ENCODE measurements at regions not wholly inside any gene's neighbourhood (a gene's known extent, or its start where the extent isn't known, plus 50 kb on each side); places are given as distances from the start of the nearest gene placed in this dataset.

DNA sequence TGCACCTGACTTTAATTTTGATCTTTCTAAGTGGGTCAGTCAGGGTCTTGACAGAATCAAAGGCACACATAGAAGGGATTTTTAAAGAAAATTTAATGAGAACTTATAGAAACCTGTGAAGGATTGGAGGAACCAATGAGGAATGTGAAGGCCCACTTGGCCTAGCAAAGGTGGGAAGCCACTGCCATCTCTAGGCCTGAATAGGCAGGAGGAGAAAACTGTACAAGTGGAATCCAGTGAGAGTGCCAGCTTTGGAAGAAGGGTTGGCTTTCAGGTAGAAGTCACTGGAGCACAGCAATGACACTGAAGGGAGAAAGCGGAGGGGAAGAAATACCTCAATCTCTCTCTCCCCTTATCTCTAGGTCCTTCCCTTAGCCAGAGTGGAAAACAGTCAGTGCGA lies 380.7 kb upstream of the KCNMB2 start:
- H3K4me3 ChIP-seq (ENCODE audit: low read length): no peak overlapping the region
- TF ChIP-seq, protein P1, sequence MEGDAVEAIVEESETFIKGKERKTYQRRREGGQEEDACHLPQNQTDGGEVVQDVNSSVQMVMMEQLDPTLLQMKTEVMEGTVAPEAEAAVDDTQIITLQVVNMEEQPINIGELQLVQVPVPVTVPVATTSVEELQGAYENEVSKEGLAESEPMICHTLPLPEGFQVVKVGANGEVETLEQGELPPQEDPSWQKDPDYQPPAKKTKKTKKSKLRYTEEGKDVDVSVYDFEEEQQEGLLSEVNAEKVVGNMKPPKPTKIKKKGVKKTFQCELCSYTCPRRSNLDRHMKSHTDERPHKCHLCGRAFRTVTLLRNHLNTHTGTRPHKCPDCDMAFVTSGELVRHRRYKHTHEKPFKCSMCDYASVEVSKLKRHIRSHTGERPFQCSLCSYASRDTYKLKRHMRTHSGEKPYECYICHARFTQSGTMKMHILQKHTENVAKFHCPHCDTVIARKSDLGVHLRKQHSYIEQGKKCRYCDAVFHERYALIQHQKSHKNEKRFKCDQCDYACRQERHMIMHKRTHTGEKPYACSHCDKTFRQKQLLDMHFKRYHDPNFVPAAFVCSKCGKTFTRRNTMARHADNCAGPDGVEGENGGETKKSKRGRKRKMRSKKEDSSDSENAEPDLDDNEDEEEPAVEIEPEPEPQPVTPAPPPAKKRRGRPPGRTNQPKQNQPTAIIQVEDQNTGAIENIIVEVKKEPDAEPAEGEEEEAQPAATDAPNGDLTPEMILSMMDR (conservative IDR thresholded peaks at IDR 0.05; ENCODE audit: low read length): no peak
- no peak for DNase-seq (ENCODE audit: low read depth)

DNA sequence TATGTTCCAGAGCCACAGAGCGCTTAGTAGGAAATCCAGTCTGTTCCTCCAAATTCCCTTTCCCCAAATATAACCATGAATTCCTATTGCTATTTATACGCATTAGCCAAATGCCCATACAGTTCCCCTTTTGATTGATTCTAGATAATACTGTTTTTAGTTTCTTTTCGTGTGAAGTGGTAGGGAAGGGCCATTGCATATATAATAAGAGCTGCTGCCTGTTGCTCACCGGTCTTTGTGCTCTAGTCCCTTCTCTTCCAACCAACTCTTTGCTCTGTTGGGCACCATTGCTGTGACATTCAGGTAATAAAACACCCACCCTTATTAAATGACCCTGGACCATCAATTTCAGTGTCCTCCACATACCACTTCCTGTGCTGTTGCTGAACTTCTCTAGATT lies 379.9 kb upstream of the KCNMB2 start:
- TF ChIP-seq, protein P1 (conservative IDR thresholded peaks at IDR 0.05; ENCODE audit: low read length): no peak
- no peak overlapping the region for H3K4me3 ChIP-seq (ENCODE audit: low read length)
- no peak for DNase-seq (ENCODE audit: low read depth)

DNA sequence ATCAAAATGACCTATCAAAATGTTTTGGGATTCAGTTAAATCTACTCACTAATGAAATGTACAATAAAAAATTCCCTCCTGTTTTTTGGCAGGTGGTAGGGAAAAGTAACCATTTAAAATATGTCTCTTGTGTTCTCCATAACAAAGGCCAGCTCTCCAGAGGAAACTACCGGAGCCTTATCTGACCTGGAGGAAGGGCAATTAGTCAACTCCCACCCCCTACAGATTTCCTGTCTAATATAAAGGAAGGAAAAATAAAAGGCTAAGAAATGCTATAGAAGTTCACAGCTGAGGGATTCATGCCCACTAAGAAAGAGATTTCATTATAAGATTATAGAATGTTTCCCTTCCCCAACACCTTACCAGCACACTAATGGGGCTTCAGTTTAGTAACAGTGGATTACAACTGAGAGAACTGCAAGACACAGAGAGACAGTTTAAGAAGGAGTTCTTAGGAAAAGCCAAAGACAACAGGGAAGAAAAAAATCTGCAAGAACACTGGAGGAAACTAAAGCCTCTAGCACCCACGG lies 376.5 kb upstream of the KCNMB2 start:
- no peak for DNase-seq (ENCODE audit: low read depth)
- H3K4me3 ChIP-seq (ENCODE audit: low read length): no peak overlapping the region

DNA sequence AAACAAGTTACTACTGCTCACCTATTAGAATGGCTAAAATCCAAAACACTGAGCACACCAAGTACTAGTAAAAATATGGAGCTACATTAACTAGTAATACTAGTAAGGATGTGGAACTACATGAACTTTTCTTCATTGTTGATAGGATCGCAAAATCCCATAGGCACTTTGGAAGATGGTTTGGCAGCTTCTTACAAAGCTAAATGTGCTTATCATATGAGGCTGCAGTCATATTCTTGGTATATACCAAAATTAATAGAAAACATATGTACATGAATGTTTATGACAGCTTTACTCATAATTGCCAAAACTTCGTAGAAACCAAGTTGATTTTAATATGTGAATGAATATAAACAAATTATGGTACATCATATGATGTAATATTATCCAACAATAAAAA lies 366.8 kb upstream of the KCNMB2 start:
- DNase-seq (ENCODE audit: low read depth): no peak
- TF ChIP-seq, protein P1 (conservative IDR thresholded peaks at IDR 0.05; ENCODE audit: low read length): no peak
- H3K4me3 ChIP-seq (ENCODE audit: low read length): no peak overlapping the region

More for the DNA sequence above, 376.5 kb upstream of the KCNMB2 start:
- TF ChIP-seq, protein P1 (conservative IDR thresholded peaks at IDR 0.05; ENCODE audit: low read length): no peak

DNA sequence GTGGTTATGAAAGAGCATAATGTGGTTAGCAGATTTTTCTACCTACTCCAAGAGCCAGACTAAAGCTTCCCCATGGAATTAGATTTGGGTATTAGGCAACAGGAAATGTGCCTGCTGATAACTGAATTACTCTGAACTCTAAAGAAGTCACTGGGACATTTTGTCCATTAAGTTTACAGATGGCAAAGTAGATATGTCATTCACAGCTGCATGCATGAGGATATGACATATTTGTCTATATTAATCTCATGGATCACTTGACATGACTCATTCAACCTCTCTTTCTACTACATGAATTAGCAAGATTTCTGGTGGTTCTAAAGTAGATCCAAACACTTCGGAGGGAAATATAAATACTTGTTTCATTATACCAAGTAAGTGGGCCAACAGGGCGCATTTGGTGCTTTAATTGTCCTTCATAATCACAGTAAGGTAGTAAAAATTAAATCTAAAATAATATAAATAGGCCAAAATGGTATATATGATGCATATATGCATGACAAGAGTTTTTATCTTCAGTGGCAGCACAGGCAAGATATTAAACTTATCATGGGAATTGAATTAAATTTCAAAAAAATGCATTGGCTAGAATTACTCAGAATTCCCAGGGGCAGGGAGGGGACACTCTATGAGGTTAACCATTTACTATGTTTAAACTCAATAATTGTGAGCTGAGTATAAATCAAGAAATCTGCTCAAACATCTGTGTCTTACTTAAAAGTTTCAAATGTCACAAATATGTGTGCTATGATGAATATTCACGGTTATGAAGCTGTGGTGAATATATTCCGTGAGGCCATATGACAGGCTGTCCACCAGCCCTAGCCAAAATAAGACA lies 365.3 kb upstream of the KCNMB2 start:
- peak; percentile 85 for DNase-seq (ENCODE audit: low read depth)
- TF ChIP-seq, protein P1 (conservative IDR thresholded peaks at IDR 0.05; ENCODE audit: low read length): no peak
- H3K4me3 ChIP-seq (ENCODE audit: low read length): no peak overlapping the region

DNA sequence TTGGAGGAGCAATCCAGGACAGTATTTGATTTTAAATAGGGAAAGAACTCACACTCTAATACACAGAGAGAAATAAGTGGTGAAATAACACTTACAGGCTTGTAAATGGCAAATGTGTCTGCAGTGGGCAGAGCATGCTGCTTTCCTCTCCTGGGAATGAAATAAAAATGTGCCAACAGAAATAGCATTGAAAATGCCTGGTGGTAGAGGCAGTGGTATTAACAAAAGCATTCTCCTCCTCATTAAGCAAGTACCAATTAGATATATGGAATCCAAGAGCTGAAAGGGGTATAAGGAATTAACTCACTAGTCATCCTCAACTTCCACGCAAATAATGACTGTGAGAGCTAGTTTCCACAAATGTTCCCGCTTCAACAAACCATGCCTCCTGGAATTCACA lies 364.1 kb upstream of the KCNMB2 start:
- no peak for DNase-seq (ENCODE audit: low read depth)
- TF ChIP-seq, protein P1 (conservative IDR thresholded peaks at IDR 0.05; ENCODE audit: low read length): no peak
- no peak overlapping the region for H3K4me3 ChIP-seq (ENCODE audit: low read length)

Data from AG10803 (cell line).